Bronchial epithelial cell (primary cell): ENCODE measurements at regions not wholly inside any gene's neighbourhood (a gene's known extent, or its start where the extent isn't known, plus 50 kb on each side); places are given as distances from the start of the nearest gene placed in this dataset.
A peak's percentile ranks its signal among the peaks of the same experiment; 100 is the strongest.

Experiments used
- DNase-seq: peaks from one replicate; pipeline ENCODE4 v3.0.0-alpha.2; 2010; ENCODE audit warnings: low read depth
- FAIRE-seq: peaks from 2 replicates; lab custom pipeline; 2011; peaks lifted over from hg19 to GRCh38; lab: Jason Lieb, UNC
- H3K27me3 ChIP-seq: 2 replicates; pipeline ENCODE4 v1.5.1; 2011; ENCODE audit warnings: low read length; ENCODE audit not compliant: control insufficient read depth, insufficient read depth
- H3K36me3 ChIP-seq: 2 replicates; pipeline ENCODE4 v1.5.1; 2011; ENCODE audit warnings: low read length; ENCODE audit not compliant: control insufficient read depth, insufficient read depth
- H3K4me3 ChIP-seq: 2 replicates; pipeline ENCODE4 v1.5.1; 2011; ENCODE audit warnings: mild to moderate bottlenecking, low read depth, low read length, control low read depth
- CTCF ChIP-seq: IDR thresholded peaks from 2 replicates; pipeline ENCODE4 v1.5.1; 2011; ENCODE audit warnings: mild to moderate bottlenecking, moderate library complexity, low read length, control low read depth, inconsistent platforms; ENCODE audit not compliant: insufficient read depth, severe bottlenecking

- no peaks in the 10 kb centered on the region for H3K36me3 ChIP-seq
- DNase-seq, result peak; percentile 97
- no peak overlapping the region for H3K4me3 ChIP-seq
- no peaks in the 10 kb centered on the region for H3K27me3 ChIP-seq
- no peak for FAIRE-seq
- TF ChIP-seq CTCF, result no peak
Observed at GRCh38 chr11:95289378-95290101, 58.5 kb upstream of the SESN3 start.

GRCh38 chr11:95284057-95285052, 53.4 kb upstream of the SESN3 start:
- Histone ChIP-seq H3K36me3 (no peaks in the 10 kb centered on the region), H3K4me3 (no peak overlapping the region), H3K27me3 (no peaks in the 10 kb centered on the region)
- FAIRE-seq (no peak), DNase-seq (peak; percentile 86)
- TF ChIP-seq CTCF, result no peak

DNA sequence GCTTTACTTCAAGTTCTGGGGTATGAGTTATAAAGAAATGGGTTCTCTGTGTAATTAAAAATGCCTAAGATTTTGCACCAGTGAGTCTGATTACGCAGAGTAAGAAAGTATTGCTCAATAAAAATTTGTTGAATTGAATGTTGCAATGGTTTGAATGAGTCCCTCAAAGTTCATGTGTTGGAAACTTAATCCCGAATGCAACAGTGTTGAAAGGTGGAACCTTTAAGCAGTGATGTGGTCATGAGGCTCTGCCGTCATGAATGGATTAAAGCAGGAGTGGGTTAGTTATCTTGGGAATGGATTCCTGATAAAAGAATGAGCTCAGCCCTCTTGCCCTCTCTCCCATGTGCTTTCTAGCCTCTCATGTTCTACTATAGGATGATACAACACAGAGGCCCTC, 52.6 kb upstream of the SESN3 start:
- TF ChIP-seq CTCF, result no peak
- H3K4me3 ChIP-seq, result no peak overlapping the region
- no peaks in the 10 kb centered on the region for H3K27me3 ChIP-seq
- H3K36me3 ChIP-seq, result no peaks in the 10 kb centered on the region
- FAIRE-seq, result peak; percentile 36
- DNase-seq, result peak; percentile 95

DNA sequence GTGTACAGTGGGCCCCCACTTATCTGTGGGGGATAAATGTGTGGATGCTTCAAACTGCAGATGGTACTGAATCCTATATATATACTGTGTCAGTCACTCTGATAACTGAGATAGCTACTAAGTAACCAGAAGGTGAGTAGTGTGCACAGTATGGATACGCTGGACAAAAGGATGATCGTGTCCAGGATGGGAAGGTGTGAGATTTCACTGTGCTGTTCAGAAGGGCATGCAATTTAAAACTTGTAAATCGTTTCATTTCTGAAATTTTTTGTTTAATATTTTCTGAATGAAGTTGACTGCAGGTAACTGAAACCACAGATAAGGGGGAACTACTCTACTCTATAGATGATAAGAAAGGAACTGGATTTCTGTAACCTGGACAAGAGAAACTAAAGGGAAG, 52.1 kb upstream of the SESN3 start:
- no peak for TF ChIP-seq CTCF
- Histone ChIP-seq H3K36me3 (no peaks in the 10 kb centered on the region), H3K27me3 (no peaks in the 10 kb centered on the region), H3K4me3 (no peak overlapping the region)
- DNase-seq, result no peak
- FAIRE-seq, result no peak

DNA sequence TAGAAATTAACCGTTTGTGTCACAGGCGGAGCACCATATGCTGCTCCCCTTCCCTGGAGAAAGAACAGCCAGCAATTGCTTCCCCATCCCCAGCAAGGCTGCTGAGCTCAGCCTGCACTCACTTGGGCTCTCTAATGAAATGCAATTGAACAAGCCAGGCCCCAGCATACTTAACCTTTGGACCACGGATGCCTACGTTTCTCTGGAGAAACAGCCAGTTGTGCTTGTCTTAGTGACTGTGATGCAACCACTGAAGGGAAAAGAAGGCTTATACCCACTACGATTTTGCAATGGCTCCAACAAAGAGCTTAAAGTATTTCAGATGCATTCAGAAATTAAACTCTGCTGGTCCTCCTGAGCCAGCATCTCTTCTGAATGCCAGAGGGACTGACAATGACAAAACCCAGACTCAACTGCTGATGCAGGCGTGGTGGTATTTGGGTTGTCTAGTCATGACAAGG, 51.3 kb upstream of the SESN3 start:
- DNase-seq (no peak), FAIRE-seq (no peak)
- no peak overlapping the region for H3K4me3 ChIP-seq
- no peak for TF ChIP-seq CTCF
- H3K36me3 ChIP-seq, result no peaks in the 10 kb centered on the region
- no peaks in the 10 kb centered on the region for H3K27me3 ChIP-seq
